Brain microvascular endothelial cell (primary cell): ENCODE measurements at regions not wholly inside any gene's neighbourhood (a gene's known extent, or its start where the extent isn't known, plus 50 kb on each side); places are given as distances from the start of the nearest gene placed in this dataset.
"Not testable (repeated sequence)": the region's sequence is repeated elsewhere in the genome, so short reads cannot be mapped to it uniquely, and the experiment has no call there.

Source experiments
- DNase-seq: peaks from one replicate; pipeline ENCODE4 v3.0.0-alpha.2; 2020
- H3K27ac ChIP-seq: fragments of 250-450 bp; sonication (Bioruptor Pico); 2 replicates; pipeline ENCODE4 v1.5.1; 2020; ENCODE audit warnings: mild to moderate bottlenecking, moderate library complexity
- H3K27me3 ChIP-seq: fragments of 250-450 bp; sonication (Bioruptor Pico); replicated peaks from 2 replicates; pipeline ENCODE4 v1.5.1; 2020; ENCODE audit warnings: mild to moderate bottlenecking
- H3K36me3 ChIP-seq: fragments of 250-450 bp; sonication (Bioruptor Pico); replicated peaks from 2 replicates; pipeline ENCODE4 v1.5.1; 2020; ENCODE audit warnings: mild to moderate bottlenecking
- H3K4me3 ChIP-seq: 2 replicates; pipeline ENCODE4 v1.5.1; 2011; ENCODE audit warnings: low read depth, mild to moderate bottlenecking, control low read depth, low read length, moderate library complexity
- in situ Hi-C: cut with HindIII; loops from 2 replicates; pipeline ENCODE4 v1.10.0; 2017; ENCODE audit warnings: low sequenced_read_pairs, low pct_ligation_motif_present
- TF ChIP-seq, protein P1 (sequence below): IDR thresholded peaks from 2 replicates; pipeline ENCODE4 v1.5.1; 2011; ENCODE audit warnings: low read depth, mild to moderate bottlenecking, moderate library complexity, low read length, control low read depth, inconsistent platforms; ENCODE audit errors: missing control alignments

DNA sequence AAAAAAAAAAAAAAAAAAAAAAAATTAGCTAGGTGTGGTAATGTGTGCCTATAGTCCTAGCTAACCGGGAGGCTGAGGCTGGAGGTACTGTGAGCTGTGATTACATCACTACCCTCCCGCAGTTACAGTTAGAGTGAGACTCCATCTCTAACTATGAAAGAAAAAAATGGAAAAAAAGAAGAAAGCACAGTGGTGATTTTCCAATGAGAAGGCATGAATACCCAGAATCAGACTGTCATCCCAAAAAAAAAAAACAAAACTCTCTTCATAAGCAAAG lies 269.9 kb upstream of the MKLN1 start:
- no peak for DNase-seq
- in situ Hi-C loops, result no loop called here
- Histone ChIP-seq H3K27me3 (no peaks in the 10 kb centered on the region), H3K4me3 (no peak overlapping the region), H3K36me3 (no peaks in the 10 kb centered on the region), H3K27ac (no peak overlapping the region)
- TF ChIP-seq, protein P1, sequence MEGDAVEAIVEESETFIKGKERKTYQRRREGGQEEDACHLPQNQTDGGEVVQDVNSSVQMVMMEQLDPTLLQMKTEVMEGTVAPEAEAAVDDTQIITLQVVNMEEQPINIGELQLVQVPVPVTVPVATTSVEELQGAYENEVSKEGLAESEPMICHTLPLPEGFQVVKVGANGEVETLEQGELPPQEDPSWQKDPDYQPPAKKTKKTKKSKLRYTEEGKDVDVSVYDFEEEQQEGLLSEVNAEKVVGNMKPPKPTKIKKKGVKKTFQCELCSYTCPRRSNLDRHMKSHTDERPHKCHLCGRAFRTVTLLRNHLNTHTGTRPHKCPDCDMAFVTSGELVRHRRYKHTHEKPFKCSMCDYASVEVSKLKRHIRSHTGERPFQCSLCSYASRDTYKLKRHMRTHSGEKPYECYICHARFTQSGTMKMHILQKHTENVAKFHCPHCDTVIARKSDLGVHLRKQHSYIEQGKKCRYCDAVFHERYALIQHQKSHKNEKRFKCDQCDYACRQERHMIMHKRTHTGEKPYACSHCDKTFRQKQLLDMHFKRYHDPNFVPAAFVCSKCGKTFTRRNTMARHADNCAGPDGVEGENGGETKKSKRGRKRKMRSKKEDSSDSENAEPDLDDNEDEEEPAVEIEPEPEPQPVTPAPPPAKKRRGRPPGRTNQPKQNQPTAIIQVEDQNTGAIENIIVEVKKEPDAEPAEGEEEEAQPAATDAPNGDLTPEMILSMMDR, result no peak

DNA sequence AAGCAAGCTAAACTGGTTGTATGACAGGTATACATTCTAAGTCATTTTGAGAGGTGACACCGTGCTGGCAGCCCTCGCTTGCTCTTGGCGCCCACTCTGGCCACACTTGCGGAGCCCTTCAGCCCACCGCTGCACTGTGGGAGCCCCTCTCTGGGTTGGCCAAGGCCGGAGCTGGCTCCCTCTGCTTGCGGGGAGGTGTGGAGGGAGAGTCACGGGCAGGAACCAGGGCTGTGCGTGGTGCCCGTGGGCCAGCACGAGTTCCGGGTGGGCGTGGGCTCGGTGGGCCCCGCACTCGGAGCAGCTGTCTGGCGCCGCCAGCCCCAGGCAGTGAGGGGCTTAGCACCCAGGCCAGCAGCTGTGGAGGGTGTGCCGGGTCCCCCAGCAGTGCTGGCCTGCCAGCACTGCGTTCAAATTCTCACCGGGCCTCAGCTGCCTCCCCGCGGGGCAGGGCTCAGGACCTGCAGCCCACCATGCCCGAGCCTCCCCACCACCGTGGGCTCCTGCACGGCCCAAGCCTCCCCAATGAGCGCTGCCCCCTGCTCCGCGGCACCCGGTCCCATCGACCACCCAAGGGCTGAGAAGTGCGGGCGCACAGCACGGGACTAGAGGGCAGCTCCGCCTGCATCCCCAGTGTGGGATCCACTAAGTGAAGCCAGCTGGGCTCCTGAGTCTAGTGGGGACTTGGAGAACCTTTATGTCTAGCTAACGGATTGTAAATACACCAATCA lies 269.0 kb upstream of the MKLN1 start:
- H3K27me3 ChIP-seq, DNase-seq, H3K36me3 ChIP-seq, H3K4me3 ChIP-seq, in situ Hi-C loops, H3K27ac ChIP-seq: not testable (repeated sequence)

DNA sequence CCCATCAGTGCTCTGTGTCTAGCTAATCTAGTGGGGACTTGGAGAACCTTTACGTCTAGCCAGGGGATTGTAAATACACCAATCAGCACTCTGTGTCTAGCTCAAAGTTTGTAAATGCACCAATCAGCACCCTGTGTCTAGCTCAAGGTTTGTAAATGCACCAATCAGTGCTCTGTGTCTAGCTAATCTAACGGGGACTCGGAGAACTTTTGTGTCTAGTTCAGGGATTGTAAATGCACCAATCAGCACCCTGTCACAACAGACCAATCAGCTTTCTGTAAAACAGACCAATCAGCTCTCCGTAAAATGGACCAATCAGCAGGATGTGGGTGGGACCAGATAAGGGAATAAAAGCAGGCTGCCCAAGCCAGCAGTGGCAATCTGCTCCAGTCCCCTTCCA lies 268.3 kb upstream of the MKLN1 start:
- H3K36me3 ChIP-seq, H3K27me3 ChIP-seq, H3K4me3 ChIP-seq, in situ Hi-C loops, DNase-seq, H3K27ac ChIP-seq: not testable (repeated sequence)

DNA sequence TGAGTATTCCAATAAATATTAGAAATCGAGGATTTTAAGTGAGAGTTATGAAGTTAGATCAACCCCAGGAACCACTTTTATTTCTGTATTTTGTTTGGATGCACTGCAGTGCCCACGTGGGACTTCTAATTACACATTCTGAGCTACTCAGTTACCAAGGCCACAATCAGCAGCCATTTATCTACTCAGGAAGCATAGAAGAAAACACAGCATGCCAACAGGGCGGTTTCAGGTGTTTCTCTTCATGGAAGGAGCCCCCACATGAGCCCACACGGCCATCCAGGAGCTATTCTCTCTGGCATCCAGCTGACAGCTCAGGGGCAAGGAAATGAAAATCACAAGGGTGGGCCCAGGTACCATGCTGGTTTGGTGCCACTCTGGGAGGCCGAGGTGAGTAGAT lies 266.5 kb upstream of the MKLN1 start:
- no peak overlapping the region for H3K4me3 ChIP-seq
- H3K27ac ChIP-seq, result no peak overlapping the region
- no peaks in the 10 kb centered on the region for H3K27me3 ChIP-seq
- TF ChIP-seq, protein P1, result no peak
- in situ Hi-C loops, result no loop called here
- H3K36me3 ChIP-seq, result no peaks in the 10 kb centered on the region
- DNase-seq, result no peak

DNA sequence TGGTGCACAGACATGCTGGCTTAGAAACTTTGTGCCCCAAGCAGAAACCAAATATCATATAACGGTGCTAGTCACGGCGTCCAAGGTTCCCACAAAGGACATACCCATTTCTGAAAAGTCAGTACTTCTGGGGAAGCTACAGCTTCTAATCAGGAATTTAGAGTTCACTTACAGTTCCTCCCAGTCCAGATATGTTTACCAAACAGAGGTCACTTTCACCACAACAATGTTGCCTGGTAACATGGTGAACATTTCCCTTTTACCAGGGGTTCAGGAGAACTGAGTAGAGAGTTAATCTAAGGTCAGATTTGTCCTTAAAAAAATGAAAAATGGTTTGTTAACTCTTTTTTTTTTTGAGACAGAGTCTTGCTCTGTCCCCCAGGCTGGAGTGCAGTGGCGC lies 265.9 kb upstream of the MKLN1 start:
- no peaks in the 10 kb centered on the region for H3K27me3 ChIP-seq
- in situ Hi-C loops, result no loop called here
- TF ChIP-seq, protein P1, result no peak
- H3K27ac ChIP-seq, result no peak overlapping the region
- H3K36me3 ChIP-seq, result no peaks in the 10 kb centered on the region
- H3K4me3 ChIP-seq, result no peak overlapping the region
- DNase-seq, result no peak

DNA sequence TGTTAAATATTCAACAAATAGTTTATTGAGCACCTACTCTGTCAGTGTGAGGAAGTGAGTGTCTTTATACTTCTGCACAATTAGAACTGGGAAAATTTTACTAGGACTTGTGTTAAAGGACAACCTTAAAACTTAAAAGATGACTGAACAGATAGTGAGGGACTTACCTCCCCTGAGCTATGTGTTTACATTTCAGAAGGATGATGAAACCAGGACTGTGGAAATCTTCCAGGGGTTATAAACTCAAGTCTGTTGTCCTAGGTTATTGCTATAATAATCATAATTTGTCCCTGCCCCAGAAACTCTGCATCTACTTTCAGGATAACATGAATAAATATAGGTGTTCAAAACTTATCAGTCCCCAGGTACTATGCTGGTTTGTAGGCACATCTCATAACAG lies 261.0 kb upstream of the MKLN1 start:
- H3K27ac ChIP-seq, result no peak overlapping the region
- no peak overlapping the region for H3K4me3 ChIP-seq
- TF ChIP-seq, protein P1, result no peak
- no peaks in the 10 kb centered on the region for H3K36me3 ChIP-seq
- H3K27me3 ChIP-seq, result no peaks in the 10 kb centered on the region
- in situ Hi-C loops, result no loop called here
- DNase-seq, result no peak

DNA sequence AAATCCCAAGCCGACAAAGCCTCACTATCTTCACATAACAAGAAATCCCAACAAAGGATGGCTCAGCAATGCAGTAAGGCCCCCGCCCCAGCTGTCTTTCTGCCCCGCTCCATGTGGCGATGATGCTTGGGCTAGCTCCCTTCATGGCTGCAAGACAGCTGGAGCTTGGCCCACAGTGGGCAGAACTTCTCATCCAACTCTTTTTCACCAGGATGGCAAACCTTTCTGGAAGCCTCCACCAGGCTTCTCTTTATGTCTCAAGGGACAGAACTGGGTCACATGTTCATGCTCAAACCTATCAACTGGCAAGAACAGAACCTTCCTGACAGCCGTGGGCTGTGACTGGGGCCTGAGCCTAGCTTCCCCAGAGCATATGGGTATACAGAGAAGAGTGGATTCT lies 260.5 kb upstream of the MKLN1 start:
- Histone ChIP-seq H3K4me3 (no peak overlapping the region), H3K27me3 (no peaks in the 10 kb centered on the region), H3K27ac (no peak overlapping the region), H3K36me3 (no peaks in the 10 kb centered on the region)
- in situ Hi-C loops, result no loop called here
- TF ChIP-seq, protein P1, result peak; percentile 5
- no peak for DNase-seq
